HG02798 (cell line): ENCODE measurements at regions not wholly inside any gene's neighbourhood (a gene's known extent, or its start where the extent isn't known, plus 50 kb on each side); places are given as distances from the start of the nearest gene placed in this dataset.

Source experiments
- ATAC-seq: cut with Tn5 transposase; IDR thresholded peaks from one replicate; pipeline ENCODE4 v1.9.1; 2021; ENCODE audit warnings: mild to moderate bottlenecking; ENCODE audit not compliant: unreplicated experiment, poor library complexity

GRCh38 chr15:94177112-94177511 lies 54.2 kb upstream of the MCTP2 start:
- ATAC-seq = no peak

GRCh38 chr15:94175420-94175819 lies 55.9 kb upstream of the MCTP2 start:
- ATAC-seq = no peak

- ATAC-seq = peak; percentile 86
Observed at GRCh38 chr15:94174399-94174802, 57.0 kb upstream of the MCTP2 start.

GRCh38 chr15:94168250-94168649 lies 63.1 kb upstream of the MCTP2 start:
- ATAC-seq = no peak

- ATAC-seq = no peak
Observed at GRCh38 chr15:94164971-94165370, 66.4 kb upstream of the MCTP2 start.

GRCh38 chr15:94164202-94164807 lies 67.1 kb upstream of the MCTP2 start:
- peak; percentile 61 for ATAC-seq

- no peak for ATAC-seq
Observed at GRCh38 chr15:94162939-94163338, 68.4 kb upstream of the MCTP2 start.

- ATAC-seq = no peak
Observed at GRCh38 chr15:94154255-94154654, 77.1 kb upstream of the MCTP2 start.

GRCh38 chr15:94145046-94145445 lies 86.3 kb upstream of the MCTP2 start:
- no peak for ATAC-seq

- ATAC-seq = no peak
Observed at GRCh38 chr15:94141802-94142201, 89.6 kb upstream of the MCTP2 start.

GRCh38 chr15:94135486-94136147 lies 95.7 kb upstream of the MCTP2 start:
- no peak for ATAC-seq

GRCh38 chr15:94131875-94132274 lies 99.5 kb upstream of the MCTP2 start:
- ATAC-seq = no peak

GRCh38 chr15:94130504-94130903 lies 100.9 kb upstream of the MCTP2 start:
- no peak for ATAC-seq

GRCh38 chr15:94127006-94127405 lies 104.4 kb upstream of the MCTP2 start:
- ATAC-seq = no peak

- no peak for ATAC-seq
Observed at GRCh38 chr15:94125698-94126097, 105.7 kb upstream of the MCTP2 start.

GRCh38 chr15:94125156-94125555 lies 106.2 kb upstream of the MCTP2 start:
- ATAC-seq = no peak

- no peak for ATAC-seq
Observed at GRCh38 chr15:94122516-94122915, 108.8 kb upstream of the MCTP2 start.

- peak; percentile 97 for ATAC-seq
Observed at GRCh38 chr15:94119923-94120775, 111.2 kb upstream of the MCTP2 start.

GRCh38 chr15:94119298-94119811 lies 112.0 kb upstream of the MCTP2 start:
- no peak for ATAC-seq

GRCh38 chr15:94110476-94111130 lies 120.8 kb upstream of the MCTP2 start:
- ATAC-seq = no peak

GRCh38 chr15:94107652-94108051 lies 123.7 kb upstream of the MCTP2 start:
- ATAC-seq = no peak
